ENCODE measurements at regions not wholly inside any gene's neighbourhood (a gene's known extent, or its start where the extent isn't known, plus 50 kb on each side); places are given as distances from the start of the nearest gene placed in this dataset.

DNA sequence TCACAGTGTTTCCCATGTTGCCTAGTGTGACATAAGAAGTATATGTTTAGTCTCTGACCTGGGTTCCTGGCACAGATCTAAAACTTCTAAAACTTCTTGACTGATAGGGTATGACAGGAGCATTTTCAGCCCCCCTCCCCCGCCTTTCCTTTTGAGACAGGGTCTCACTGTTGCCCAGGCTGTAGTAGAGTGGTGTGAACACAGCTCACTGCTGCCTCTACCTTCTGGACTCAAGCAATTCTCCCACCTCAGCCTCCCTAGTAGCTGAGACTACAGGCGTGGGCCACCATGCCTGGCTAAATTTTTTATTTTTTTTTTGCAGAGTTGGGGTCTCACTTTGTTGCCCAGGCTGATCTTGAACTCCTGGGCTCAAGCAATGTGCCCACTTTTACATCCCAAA is 421.1 kb upstream of the RGS6 start:
- DNase-seq, result no peak

DNA sequence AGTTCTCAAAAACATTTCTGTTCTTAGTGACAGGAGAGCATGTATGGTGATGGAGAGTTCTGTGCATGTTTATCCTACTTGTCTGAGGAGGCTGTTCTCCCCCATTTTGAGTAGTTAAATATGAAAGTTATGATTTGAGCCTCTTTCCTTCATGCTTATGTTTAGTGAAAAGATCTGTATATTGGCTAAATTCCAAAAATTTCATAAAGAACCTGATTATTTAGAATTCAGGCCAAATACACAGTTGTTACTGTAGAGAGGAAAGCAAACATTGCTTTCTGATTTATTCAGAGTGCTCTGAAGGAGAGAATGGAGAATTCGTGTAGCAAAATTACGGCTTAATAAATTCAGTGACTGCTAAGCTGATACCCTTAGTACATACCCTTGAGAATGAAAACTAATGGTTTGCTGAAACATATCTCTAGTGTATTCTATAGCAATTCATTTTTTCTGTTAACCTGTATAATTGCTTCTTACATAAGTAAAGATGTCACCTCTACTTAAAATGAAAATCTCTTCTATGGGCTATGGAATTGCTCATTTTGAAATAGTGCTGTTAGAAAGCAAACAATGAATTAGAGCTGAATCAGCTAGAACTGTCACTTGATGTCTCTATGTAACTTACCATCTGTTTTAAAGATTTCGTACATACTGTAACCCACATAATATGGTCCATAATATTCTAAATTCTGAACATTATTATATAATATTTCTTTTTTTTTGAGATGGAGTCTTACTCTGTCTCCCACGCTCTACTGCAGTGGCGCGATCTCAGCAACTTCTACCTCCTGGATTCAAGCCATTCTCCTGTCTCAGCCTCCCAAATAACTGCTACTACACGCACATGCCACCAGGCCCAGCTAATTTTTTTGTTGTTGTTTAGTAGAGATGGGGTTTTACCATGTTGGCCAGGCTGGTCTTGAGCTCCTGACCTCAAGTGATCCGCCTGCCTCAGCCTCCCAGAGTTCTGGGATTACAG is 417.0 kb upstream of the RGS6 start:
- peak in 1 of 3 experiments; percentile 16 for DNase-seq

DNA sequence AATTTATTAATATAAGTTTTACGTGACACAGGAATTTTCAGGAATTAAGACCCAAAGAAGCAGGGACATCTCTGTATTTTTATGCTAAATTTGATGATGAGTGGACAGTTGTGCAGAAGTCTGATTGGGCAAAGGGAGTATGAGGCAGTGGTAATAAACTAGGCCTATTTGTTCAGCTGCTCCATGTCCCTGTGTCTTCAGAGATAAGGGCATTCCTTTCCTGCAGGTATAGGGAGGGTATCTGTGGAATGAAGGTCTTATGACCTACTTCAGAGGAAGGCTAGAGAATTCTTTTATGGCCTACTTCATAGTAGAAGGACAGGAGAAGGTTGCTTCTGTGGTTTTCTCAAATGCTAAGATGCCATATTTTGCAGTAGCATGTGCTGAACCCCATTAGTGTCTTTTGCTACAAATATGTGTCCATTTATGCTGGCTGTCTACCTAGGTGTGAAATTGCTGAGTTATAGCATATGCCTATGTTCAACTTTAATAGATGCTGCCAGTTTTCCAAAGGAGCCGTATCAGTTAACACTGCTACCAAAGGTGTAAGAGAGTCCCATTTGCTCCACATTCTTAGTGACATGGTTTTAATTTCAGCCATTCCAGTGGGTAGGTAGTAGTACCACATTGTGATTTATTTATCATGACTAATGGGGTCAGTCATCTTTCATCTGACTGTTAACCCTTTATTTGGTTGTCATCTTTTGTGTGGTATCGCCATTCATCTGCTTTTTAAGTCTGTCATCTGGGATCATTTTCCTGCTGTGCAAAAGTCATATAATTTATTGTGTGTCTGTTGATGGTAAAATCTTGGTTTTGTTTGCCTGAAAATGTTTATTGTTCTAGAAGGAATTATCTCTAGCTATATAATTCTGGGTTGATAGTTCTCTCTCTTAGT is 410.7 kb upstream of the RGS6 start:
- peak in 2 of 3 experiments; percentile 37 to 72 for DNase-seq

DNA sequence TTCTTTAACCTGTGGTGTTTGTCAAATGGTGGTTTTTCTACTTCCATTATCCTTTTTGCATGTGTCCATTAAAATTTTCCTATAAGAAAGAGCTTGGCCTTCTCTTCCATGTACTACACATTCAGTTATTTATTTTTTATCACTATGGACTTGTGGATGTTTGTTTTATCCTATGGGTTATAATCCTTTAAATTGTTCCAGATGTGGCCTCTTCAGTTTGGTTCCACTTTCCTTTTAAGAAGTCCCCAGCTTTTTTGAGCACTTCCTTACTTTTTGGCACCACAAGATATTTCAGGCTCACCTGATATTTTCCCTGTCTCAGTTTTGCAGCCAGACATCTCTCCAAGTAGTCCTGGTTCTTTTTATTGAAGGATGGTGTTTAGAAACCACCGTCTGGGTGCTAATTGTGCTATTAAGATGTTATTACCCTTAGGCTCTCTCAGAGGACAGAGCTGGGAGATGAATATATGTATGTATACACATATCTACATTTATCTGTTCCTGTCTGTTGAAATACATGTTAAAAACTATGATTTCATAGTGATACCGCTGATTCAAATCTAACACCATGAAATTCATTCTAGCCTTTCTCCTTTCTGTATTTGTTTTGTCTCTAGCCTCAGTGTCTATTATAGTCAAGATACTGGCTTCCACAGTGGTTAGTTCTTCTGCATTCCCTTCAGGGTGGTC is 408.5 kb upstream of the RGS6 start:
- DNase-seq, result peak in 1 of 3 experiments; percentile 47

DNA sequence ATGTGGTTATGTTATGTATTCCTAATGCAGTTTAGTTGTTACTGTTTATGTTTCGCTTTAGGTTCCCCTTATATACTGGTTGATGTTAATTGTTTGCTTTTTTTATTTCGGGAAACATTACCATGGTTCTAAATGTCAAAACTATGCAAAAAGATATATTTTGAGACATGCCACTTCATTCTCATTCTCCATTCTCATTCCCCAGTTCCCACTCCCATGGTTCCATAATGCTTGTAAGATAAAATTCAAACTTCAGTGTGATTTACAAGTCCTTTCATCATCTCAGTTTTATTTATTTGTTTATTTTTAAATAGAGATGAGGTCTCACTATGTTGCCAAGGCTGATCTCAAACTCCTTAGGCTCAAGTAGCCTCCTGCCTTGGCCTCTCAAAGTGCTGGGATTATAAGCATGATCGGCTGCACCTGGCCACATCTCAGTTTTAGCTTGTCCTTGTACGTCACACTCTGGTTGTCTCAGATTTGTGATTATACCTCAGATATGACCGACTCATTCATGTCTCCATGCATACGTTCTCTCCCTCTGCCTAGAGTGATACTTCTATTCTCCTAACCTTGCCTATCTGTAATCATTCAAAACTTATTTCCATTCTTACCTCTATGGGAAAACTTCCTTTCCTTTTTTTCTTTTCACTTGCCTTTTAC is 407.8 kb upstream of the RGS6 start:
- DNase-seq, result peak in 1 of 3 experiments; percentile 32

DNA sequence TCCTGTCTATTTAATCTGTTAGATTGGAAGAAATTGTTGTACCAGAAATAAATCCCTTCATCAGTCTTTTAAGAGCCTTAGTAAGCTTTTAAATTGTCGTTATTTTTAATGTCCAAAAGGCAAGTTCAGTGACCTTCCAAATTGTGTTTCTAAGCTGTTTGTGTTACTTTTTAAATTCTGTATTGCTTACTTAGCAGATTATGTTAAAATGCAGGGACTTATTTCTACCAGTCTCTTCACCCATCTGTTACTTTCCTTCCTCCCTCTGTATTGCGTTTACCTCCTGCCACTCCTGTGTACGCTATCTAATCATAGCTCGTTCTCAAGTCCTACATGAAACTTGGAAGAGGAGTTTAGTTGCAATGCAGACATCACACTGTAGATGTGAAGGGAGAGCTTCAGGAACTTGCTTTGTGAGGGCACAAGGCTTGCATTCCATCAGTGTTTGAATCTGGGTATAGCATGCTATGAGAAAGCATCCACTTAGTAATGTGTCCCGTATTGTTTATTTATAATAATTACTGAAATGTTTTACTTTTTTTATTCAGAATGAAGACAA is 406.5 kb upstream of the RGS6 start:
- no peak for DNase-seq

DNA sequence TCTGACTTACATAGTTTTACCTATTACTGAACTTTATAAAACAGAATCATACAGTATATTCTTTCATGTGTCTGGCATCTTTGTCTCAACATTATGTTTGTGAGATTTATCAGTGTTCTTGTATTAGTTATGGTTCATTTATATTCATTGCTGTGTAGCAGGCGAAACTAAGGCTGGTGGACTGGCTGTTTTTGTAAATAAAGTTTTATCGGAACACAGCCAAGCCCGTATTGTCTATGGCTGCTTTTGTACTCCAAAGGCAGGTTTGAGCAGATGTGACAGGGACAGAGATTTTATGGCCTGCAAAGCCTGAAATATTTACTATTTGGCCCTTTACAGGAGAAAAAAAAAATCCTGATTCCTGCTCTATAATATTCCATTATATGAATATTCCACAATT is 405.8 kb upstream of the RGS6 start:
- DNase-seq, result no peak

DNA sequence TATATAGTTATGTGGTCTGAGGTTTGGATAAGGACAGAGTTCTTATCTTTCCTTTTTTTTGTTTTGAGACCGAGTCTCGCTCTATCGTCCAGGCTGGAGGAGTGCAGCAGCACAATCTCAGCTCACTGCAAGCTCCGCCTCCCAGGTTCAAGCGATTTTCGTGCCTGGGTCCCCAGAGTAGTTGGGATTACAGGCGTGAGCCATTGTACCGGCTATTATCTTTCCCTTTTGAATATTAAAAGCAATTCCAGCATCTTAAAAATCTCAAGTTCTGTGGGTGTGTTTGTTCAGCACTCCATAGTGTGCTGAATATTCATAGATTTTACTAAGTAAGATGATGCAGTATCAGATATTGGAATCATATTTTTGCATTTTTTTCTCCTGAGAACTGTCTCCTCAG is 404.4 kb upstream of the RGS6 start:
- no peak for DNase-seq

DNA sequence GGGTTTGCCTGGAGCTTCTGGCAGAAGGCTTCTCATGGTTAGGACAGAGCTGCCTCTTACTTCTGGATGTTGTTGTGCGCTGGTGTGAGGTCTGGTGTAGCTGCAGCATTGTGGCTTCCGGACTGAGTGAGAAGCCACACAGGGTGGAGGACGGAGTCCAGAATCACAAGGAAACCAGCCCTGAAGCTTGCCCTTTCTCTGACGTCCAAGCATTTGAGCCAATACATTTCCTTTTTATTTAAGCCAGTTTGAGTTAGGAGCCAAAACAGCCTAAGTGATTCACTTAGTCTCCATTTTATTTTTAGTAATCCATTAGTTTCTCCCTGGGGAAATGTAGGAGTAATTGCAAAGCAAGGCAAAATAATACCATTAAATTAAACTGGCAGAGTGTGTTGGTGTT is 402.4 kb upstream of the RGS6 start:
- peak in 1 of 3 experiments; percentile 80 for DNase-seq

DNA sequence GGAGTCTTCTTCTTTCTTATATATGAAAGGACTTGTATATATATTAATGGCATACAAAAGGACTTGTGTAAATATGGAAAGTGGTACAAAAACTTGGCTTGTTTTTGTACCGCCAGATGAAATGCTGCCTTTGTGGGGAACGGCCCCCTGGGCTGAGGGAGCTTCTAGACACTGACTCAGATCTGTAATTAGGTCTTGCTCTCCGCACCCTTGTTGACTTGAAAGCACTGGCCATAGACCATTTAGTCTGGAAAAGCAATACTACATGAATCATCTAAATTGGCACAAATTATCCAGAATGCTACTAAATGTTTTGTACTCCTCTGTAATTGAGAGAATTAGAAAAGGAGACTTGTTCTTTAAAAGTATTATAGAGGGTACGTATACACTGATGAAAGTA is 399.9 kb upstream of the RGS6 start:
- peak; percentile 49 to 86 (median 71) for DNase-seq

DNA sequence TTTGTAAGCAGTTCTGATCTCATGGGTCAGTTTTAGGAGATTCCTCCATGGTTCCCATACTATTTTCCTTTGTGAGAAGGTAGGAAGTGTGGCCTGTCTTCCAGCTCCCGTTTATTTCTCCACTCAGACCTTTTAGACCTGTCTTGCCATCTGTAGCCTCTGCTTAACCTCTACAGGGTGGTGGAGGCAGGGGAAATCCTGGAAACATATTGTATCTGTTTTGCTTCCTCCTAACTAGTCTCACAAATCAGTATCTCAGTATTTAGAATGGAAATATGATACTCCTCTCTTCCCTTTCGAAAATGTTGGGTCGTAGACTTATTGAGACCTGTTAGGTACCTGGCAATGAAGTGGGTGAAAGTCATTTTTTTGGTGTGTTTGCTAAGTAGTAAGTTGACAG is 399.4 kb upstream of the RGS6 start:
- DNase-seq, result peak in 2 of 3 experiments; percentile 27 to 30

DNA sequence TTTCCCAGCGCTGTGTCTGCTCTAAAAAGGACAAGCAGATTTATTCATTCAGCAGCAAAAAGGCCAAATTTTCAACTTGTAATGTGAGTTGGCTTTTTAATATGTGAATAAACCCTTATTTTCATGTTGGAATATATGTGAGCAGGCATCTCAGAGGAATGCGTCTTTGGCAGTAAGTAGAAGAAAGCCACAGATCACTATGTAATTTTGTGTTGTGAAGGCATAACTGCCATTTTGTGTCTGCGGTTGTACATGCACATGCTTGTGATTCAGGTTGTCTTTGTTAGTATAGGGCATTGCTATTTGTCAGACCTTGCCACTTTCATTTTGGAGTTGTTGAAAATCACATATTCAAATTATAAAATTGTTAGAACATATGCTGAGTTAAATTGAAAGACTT is 398.8 kb upstream of the RGS6 start:
- no peak for DNase-seq

DNA sequence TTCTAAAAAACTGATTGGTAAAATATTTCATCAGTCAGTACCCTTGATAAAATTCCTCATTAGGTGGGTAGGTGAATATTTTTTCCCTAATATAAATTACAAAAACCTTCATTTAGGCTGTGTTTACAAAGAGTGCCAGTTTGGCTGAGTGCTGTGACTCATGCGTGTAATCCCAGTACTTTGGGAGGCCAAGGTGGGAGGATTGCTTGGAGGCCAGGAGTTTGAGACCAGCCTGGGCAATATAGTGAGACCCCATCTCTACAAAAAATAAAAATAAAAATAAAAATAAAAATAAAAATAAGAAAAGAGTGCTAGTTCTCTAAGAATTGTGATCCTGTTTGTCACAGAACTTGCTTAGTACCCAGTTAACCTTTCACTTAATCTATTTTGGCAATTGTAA is 398.4 kb upstream of the RGS6 start:
- DNase-seq, result no peak

DNA sequence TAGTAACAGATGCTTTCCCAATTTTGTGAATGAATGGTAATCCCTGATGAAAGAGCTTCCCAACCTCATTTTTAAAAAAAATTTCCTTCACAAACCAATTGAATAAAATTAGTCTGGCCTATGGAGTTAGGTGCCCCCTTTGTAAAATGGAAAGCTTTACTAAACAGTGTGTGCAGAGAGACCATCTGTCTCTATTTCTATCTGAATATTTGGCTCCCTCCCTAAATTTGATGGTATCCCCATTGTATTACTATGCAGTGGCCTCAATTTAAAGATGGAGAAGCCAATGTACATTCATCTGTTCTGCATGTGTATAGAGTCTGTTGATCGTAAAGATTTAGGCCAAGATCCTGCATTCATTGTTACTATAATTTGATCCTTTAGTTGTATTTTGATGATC is 397.7 kb upstream of the RGS6 start:
- DNase-seq, result no peak

DNA sequence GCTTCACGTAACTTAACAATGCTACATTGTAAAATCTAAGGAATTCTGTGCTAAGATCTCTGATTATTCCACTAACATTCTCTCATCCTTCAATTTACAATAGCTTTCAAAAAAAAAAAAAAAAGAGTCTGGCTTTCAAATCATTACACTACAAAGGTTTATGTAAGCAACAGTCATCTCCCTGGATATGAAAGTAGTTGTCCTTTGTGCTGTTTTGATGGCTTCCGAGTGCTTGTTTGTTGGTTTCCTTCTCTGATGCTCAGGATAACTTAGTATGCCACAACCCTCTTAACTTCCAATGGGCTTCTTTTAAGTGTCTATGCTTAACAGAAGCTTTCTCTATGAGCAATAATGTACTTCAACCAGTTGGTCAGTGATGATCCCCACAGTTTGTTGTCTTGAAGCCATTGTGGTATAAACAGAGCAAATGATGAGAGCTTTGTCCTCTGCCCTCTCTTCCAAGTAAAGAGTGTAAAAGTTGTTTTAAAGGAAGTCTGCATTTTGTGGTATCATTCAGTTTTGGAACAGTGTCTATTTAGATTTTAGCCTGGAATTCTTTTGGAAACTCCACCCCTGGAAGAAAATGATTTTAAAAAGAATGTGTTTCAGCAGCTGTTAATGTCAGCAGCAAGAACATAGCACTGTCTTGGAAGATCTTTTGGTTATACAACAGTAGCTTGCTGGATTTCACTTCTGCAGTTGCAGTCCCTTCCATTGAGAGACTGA is 396.1 kb upstream of the RGS6 start:
- DNase-seq, result no peak

DNA sequence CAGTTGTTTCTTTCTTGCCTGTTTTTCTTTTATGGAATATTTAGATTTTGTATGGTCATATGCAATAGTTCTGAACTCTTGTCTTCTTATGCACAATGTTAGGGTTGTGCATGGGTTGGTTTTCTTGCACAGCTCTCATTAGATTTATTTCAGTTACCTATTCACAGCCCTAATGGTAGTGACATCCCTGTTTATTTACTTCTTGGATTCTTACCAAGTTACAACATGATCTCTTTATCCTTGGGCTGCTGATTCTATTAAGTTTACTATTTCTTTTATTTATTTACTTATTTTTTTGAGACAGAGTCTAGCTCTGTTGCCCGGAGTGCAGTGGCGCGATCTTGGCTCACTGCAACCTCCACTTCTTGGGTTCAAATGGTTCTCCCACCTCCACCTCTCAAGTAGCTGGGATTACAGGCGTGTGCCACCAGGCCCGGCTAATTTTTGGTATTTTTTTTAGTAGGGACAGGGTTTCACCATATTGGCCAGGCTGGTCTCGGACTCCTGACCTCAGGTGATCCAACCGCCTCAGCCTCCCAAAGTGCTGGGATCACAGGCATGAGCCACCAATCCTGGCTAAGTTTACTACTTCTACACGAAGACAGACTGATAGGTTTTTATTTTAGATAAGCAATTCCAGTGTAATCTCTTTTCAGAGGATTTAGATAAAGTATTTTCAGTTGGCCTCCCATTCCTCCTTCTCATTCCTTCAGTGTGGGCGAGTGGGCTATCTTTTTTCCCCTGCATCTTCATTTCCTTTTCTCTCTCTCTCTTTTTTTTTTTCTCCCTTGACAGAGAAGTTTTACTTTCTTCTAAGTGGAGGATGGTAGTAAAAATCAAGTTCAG is 395.1 kb upstream of the RGS6 start:
- DNase-seq, result no peak

DNA sequence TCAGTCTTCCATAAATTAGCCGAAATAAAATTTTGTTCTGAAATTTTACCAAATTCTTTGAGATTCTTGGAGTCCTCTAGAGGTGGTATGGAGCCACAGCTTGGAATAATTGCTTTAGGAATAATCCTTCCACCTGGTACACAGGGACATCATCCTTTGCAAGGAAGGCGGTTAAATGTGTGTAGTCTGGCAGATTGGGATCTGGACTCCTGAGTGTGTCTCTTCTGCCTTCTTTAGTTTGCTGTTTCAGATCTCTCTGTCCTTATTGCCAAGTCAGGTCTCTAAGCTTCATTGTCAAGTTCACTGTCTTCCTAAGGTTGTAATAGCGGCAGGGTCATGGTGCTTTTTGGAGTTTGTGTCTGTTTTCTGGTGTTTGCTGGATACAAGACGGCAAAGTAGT is 393.9 kb upstream of the RGS6 start:
- DNase-seq, result no peak

DNA sequence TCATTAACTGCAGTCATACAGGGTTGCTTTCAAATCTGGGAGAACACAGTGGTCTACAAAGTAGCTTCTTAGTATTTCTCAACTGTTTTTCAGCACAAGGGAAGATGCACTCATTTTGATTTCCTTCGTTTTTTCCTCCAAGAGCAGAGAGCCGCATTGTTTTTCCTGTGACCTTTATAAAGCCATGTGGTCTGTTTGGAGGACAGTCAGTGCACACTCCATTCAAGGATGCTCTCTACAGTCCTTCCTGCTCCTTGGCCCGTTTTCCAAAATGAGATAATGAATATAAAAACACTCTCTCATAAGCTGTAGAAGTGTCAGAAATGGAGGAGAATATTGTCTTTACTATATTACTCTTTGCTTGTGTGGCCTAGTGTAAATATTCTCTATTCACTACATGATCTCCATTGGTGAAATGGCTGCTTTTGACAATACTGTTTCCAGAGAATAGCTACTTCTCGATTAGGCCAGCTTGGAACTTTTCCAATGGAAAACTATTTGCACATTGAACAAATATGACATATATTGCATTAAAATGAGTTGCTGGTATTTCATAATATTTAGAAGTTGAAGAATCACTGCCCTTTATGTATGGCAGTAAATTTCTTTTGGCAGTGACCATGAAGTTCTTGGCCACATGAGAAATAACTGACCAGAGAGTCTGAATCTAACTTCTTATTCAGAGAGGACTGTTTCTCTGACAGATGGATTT is 393.1 kb upstream of the RGS6 start:
- no peak for DNase-seq

DNA sequence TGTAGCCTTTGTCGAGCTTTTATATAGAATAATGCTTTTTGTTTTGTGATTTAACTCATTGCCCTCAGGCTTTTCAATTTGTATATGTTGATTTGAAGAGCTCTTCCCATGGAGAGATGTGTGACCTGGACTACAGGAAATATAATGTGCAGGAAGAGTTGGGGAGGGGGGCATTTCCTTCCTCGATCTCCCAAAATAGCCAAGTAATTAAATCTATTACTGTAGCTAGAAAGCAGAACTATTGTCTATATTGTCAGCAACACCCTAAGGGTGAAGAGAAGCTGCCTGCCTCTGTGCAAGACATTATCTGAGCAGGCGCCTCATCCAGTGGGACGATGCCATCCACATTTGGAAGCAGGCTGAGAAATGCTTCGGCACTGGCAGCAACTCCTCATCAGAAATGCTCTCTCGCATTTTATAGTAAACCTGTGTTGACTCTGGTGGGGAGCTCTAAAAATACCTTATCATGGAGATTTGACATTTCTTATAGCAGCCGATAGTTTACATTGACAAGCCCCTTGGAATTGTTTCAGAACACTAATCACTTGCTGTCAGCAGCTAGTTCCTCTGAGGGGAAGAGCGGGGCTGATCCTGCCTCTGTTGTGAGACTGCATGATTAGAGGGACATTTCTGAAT is 392.5 kb upstream of the RGS6 start:
- peak in 2 of 3 experiments; percentile 7 to 52 for DNase-seq
